ENCODE measurements at regions not wholly inside any gene's neighbourhood (a gene's known extent, or its start where the extent isn't known, plus 50 kb on each side); places are given as distances from the start of the nearest gene placed in this dataset.

- H3K4me3 ChIP-seq (ENCODE audit: low read length) = no peak overlapping the region
- no peaks in the 10 kb centered on the region for H3K9me3 ChIP-seq (replicated peaks; ENCODE audit: low read length)
- H3K4me1 ChIP-seq (ENCODE audit: control insufficient read depth, insufficient read depth, low read length) = peaks cover 10% of the 10 kb centered on the region
- H3K4me2 ChIP-seq (ENCODE audit: low read length) = peak overlapping the region; percentile 59
- no peak overlapping the region for H3K9ac ChIP-seq (ENCODE audit: low read depth, low read length)
- no peaks in the 10 kb centered on the region for H3K36me3 ChIP-seq (ENCODE audit: insufficient read depth, low read length)
- no peaks in the 10 kb centered on the region for H3K27me3 ChIP-seq (ENCODE audit: control insufficient read depth, insufficient read depth, low read length)
Observed at GRCh38 chr7:13042605-13043236, 355.3 kb downstream of the ARL4A start.

- Histone ChIP-seq H3K27me3 (ENCODE audit: control insufficient read depth, insufficient read depth, low read length) (no peaks in the 10 kb centered on the region), H3K4me3 (ENCODE audit: low read length) (no peak overlapping the region), H3K36me3 (ENCODE audit: insufficient read depth, low read length) (no peaks in the 10 kb centered on the region), H3K9me3 (replicated peaks; ENCODE audit: low read length) (no peaks in the 10 kb centered on the region), H3K9ac (ENCODE audit: low read depth, low read length) (no peak overlapping the region), H3K4me2 (ENCODE audit: low read length) (no peak overlapping the region), H3K4me1 (ENCODE audit: control insufficient read depth, insufficient read depth, low read length) (peaks cover 10% of the 10 kb centered on the region)
Observed at GRCh38 chr7:13044309-13044708, 356.9 kb downstream of the ARL4A start.

GRCh38 chr7:13047061-13047460, 359.6 kb downstream of the ARL4A start:
- no peak overlapping the region for H3K4me3 ChIP-seq (ENCODE audit: low read length)
- H3K4me2 ChIP-seq (ENCODE audit: low read length) = no peak overlapping the region
- H3K9ac ChIP-seq (ENCODE audit: low read depth, low read length) = no peak overlapping the region
- no peaks in the 10 kb centered on the region for H3K27me3 ChIP-seq (ENCODE audit: control insufficient read depth, insufficient read depth, low read length)
- H3K9me3 ChIP-seq (replicated peaks; ENCODE audit: low read length) = no peaks in the 10 kb centered on the region
- peaks cover 32% of the 10 kb centered on the region for H3K4me1 ChIP-seq (ENCODE audit: control insufficient read depth, insufficient read depth, low read length)
- no peaks in the 10 kb centered on the region for H3K36me3 ChIP-seq (ENCODE audit: insufficient read depth, low read length)

GRCh38 chr7:13049946-13050345, 362.5 kb downstream of the ARL4A start:
- Histone ChIP-seq H3K4me2 (ENCODE audit: low read length) (no peak overlapping the region), H3K27me3 (ENCODE audit: control insufficient read depth, insufficient read depth, low read length) (no peaks in the 10 kb centered on the region), H3K4me3 (ENCODE audit: low read length) (no peak overlapping the region), H3K4me1 (ENCODE audit: control insufficient read depth, insufficient read depth, low read length) (peaks cover 23% of the 10 kb centered on the region), H3K9me3 (replicated peaks; ENCODE audit: low read length) (no peaks in the 10 kb centered on the region), H3K9ac (ENCODE audit: low read depth, low read length) (no peak overlapping the region), H3K36me3 (ENCODE audit: insufficient read depth, low read length) (no peaks in the 10 kb centered on the region)

GRCh38 chr7:13050703-13051102, 363.3 kb downstream of the ARL4A start:
- Histone ChIP-seq H3K4me1 (ENCODE audit: control insufficient read depth, insufficient read depth, low read length) (peaks cover 23% of the 10 kb centered on the region), H3K4me2 (ENCODE audit: low read length) (peak overlapping the region; percentile 8), H3K9me3 (replicated peaks; ENCODE audit: low read length) (no peaks in the 10 kb centered on the region), H3K36me3 (ENCODE audit: insufficient read depth, low read length) (no peaks in the 10 kb centered on the region), H3K9ac (ENCODE audit: low read depth, low read length) (no peak overlapping the region), H3K4me3 (ENCODE audit: low read length) (no peak overlapping the region), H3K27me3 (ENCODE audit: control insufficient read depth, insufficient read depth, low read length) (no peaks in the 10 kb centered on the region)

- Histone ChIP-seq H3K27me3 (ENCODE audit: control insufficient read depth, insufficient read depth, low read length) (no peaks in the 10 kb centered on the region), H3K9ac (ENCODE audit: low read depth, low read length) (no peak overlapping the region), H3K36me3 (ENCODE audit: insufficient read depth, low read length) (no peaks in the 10 kb centered on the region), H3K9me3 (replicated peaks; ENCODE audit: low read length) (no peaks in the 10 kb centered on the region), H3K4me1 (ENCODE audit: control insufficient read depth, insufficient read depth, low read length) (peaks cover 11% of the 10 kb centered on the region), H3K4me2 (ENCODE audit: low read length) (no peak overlapping the region), H3K4me3 (ENCODE audit: low read length) (no peak overlapping the region)
Observed at GRCh38 chr7:13055732-13056368, 368.4 kb downstream of the ARL4A start.

GRCh38 chr7:13057462-13058200, 370.2 kb downstream of the ARL4A start:
- Histone ChIP-seq H3K27me3 (ENCODE audit: control insufficient read depth, insufficient read depth, low read length) (no peaks in the 10 kb centered on the region), H3K4me1 (ENCODE audit: control insufficient read depth, insufficient read depth, low read length) (no peaks in the 10 kb centered on the region), H3K4me3 (ENCODE audit: low read length) (no peak overlapping the region), H3K4me2 (ENCODE audit: low read length) (peak overlapping the region; percentile 8), H3K36me3 (ENCODE audit: insufficient read depth, low read length) (no peaks in the 10 kb centered on the region), H3K9me3 (replicated peaks; ENCODE audit: low read length) (no peaks in the 10 kb centered on the region), H3K9ac (ENCODE audit: low read depth, low read length) (no peak overlapping the region)

GRCh38 chr7:13060173-13060572, 372.7 kb downstream of the ARL4A start:
- no peaks in the 10 kb centered on the region for H3K36me3 ChIP-seq (ENCODE audit: insufficient read depth, low read length)
- no peak overlapping the region for H3K9ac ChIP-seq (ENCODE audit: low read depth, low read length)
- H3K27me3 ChIP-seq (ENCODE audit: control insufficient read depth, insufficient read depth, low read length) = no peaks in the 10 kb centered on the region
- no peak overlapping the region for H3K4me3 ChIP-seq (ENCODE audit: low read length)
- H3K4me1 ChIP-seq (ENCODE audit: control insufficient read depth, insufficient read depth, low read length) = no peaks in the 10 kb centered on the region
- H3K9me3 ChIP-seq (replicated peaks; ENCODE audit: low read length) = no peaks in the 10 kb centered on the region
- H3K4me2 ChIP-seq (ENCODE audit: low read length) = no peak overlapping the region

GRCh38 chr7:13061115-13061514, 373.7 kb downstream of the ARL4A start:
- Histone ChIP-seq H3K9ac (ENCODE audit: low read depth, low read length) (no peak overlapping the region), H3K36me3 (ENCODE audit: insufficient read depth, low read length) (no peaks in the 10 kb centered on the region)

GRCh38 chr7:13062631-13063030, 375.2 kb downstream of the ARL4A start:
- Histone ChIP-seq H3K36me3 (ENCODE audit: insufficient read depth, low read length) (no peaks in the 10 kb centered on the region), H3K4me2 (ENCODE audit: low read length) (no peak overlapping the region), H3K4me1 (ENCODE audit: control insufficient read depth, insufficient read depth, low read length) (no peaks in the 10 kb centered on the region), H3K9me3 (replicated peaks; ENCODE audit: low read length) (no peaks in the 10 kb centered on the region), H3K4me3 (ENCODE audit: low read length) (no peak overlapping the region), H3K27me3 (ENCODE audit: control insufficient read depth, insufficient read depth, low read length) (no peaks in the 10 kb centered on the region), H3K9ac (ENCODE audit: low read depth, low read length) (no peak overlapping the region)

More at GRCh38 chr7:13061115-13061514, 373.7 kb downstream of the ARL4A start:
- Histone ChIP-seq H3K27me3 (ENCODE audit: control insufficient read depth, insufficient read depth, low read length) (no peaks in the 10 kb centered on the region), H3K4me3 (ENCODE audit: low read length) (no peak overlapping the region), H3K9me3 (replicated peaks; ENCODE audit: low read length) (no peaks in the 10 kb centered on the region), H3K4me1 (ENCODE audit: control insufficient read depth, insufficient read depth, low read length) (no peaks in the 10 kb centered on the region), H3K4me2 (ENCODE audit: low read length) (no peak overlapping the region)

GRCh38 chr7:13067036-13067435, 379.6 kb downstream of the ARL4A start:
- no peaks in the 10 kb centered on the region for H3K9me3 ChIP-seq (replicated peaks; ENCODE audit: low read length)
- H3K4me1 ChIP-seq (ENCODE audit: control insufficient read depth, insufficient read depth, low read length) = no peaks in the 10 kb centered on the region
- no peak overlapping the region for H3K4me2 ChIP-seq (ENCODE audit: low read length)
- H3K36me3 ChIP-seq (ENCODE audit: insufficient read depth, low read length) = no peaks in the 10 kb centered on the region
- H3K27me3 ChIP-seq (ENCODE audit: control insufficient read depth, insufficient read depth, low read length) = no peaks in the 10 kb centered on the region
- no peak overlapping the region for H3K4me3 ChIP-seq (ENCODE audit: low read length)
- H3K9ac ChIP-seq (ENCODE audit: low read depth, low read length) = no peak overlapping the region
